ENCODE measurements at regions not wholly inside any gene's neighbourhood (a gene's known extent, or its start where the extent isn't known, plus 50 kb on each side); places are given as distances from the start of the nearest gene placed in this dataset.

- Histone ChIP-seq H3K27me3 (ENCODE audit: low read length) (no peaks in the 10 kb centered on the region), H3K9ac (ENCODE audit: low read length) (no peak overlapping the region), H3K27ac (ENCODE audit: low read depth, low read length) (no peak overlapping the region), H2AFZ (ENCODE audit: low read depth, low read length, severe bottlenecking) (no peak overlapping the region), H3F3A (ENCODE audit: insufficient read depth) (no peaks in the 10 kb centered on the region), H3K4me2 (ENCODE audit: low read depth, low read length, poor library complexity, severe bottlenecking) (no peak overlapping the region), H3K9me3 (ENCODE audit: insufficient read depth, low read length) (no peaks in the 10 kb centered on the region), H3K9me2 (replicated peaks; ENCODE audit: insufficient read depth, low read length) (no peaks in the 10 kb centered on the region), H3K36me3 (ENCODE audit: low read length) (no peaks in the 10 kb centered on the region), H4K20me1 (ENCODE audit: low read depth, low read length) (no peaks in the 10 kb centered on the region), H3K4me3 (ENCODE audit: insufficient read depth, low read length, poor library complexity, severe bottlenecking) (no peak overlapping the region), H3K79me2 (ENCODE audit: insufficient read depth, low read length) (no peaks in the 10 kb centered on the region)
- no peak for TF ChIP-seq EZH2phosphoT487 (conservative IDR thresholded peaks at IDR 0.05; ENCODE audit: low read length)
- TF ChIP-seq, protein P1, sequence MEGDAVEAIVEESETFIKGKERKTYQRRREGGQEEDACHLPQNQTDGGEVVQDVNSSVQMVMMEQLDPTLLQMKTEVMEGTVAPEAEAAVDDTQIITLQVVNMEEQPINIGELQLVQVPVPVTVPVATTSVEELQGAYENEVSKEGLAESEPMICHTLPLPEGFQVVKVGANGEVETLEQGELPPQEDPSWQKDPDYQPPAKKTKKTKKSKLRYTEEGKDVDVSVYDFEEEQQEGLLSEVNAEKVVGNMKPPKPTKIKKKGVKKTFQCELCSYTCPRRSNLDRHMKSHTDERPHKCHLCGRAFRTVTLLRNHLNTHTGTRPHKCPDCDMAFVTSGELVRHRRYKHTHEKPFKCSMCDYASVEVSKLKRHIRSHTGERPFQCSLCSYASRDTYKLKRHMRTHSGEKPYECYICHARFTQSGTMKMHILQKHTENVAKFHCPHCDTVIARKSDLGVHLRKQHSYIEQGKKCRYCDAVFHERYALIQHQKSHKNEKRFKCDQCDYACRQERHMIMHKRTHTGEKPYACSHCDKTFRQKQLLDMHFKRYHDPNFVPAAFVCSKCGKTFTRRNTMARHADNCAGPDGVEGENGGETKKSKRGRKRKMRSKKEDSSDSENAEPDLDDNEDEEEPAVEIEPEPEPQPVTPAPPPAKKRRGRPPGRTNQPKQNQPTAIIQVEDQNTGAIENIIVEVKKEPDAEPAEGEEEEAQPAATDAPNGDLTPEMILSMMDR (IDR thresholded peaks at IDR 0.05; ENCODE audit: insufficient read depth, low read length, poor library complexity, severe bottlenecking) = no peak
These were observed 151.3 kb downstream of the BTG1 start for GRCh38 chr12:91994208-91994797.

GRCh38 chr12:91993287-91994017, 152.2 kb downstream of the BTG1 start:
- no peaks in the 10 kb centered on the region for H3K79me2 ChIP-seq (ENCODE audit: insufficient read depth, low read length)
- H3K27me3 ChIP-seq (ENCODE audit: low read length) = no peaks in the 10 kb centered on the region
- TF ChIP-seq EZH2phosphoT487 (conservative IDR thresholded peaks at IDR 0.05; ENCODE audit: low read length) = no peak
- TF ChIP-seq, protein P1 (IDR thresholded peaks at IDR 0.05; ENCODE audit: insufficient read depth, low read length, poor library complexity, severe bottlenecking) = no peak
- H4K20me1 ChIP-seq (ENCODE audit: low read depth, low read length) = no peaks in the 10 kb centered on the region
- H3K36me3 ChIP-seq (ENCODE audit: low read length) = no peaks in the 10 kb centered on the region
- H3K9ac ChIP-seq (ENCODE audit: low read length) = no peak overlapping the region
- no peak overlapping the region for H3K27ac ChIP-seq (ENCODE audit: low read depth, low read length)
- H3F3A ChIP-seq (ENCODE audit: insufficient read depth) = no peaks in the 10 kb centered on the region
- H3K9me2 ChIP-seq (replicated peaks; ENCODE audit: insufficient read depth, low read length) = no peaks in the 10 kb centered on the region
- H2AFZ ChIP-seq (ENCODE audit: low read depth, low read length, severe bottlenecking) = no peak overlapping the region
- no peaks in the 10 kb centered on the region for H3K9me3 ChIP-seq (ENCODE audit: insufficient read depth, low read length)
- H3K4me2 ChIP-seq (ENCODE audit: low read depth, low read length, poor library complexity, severe bottlenecking) = no peak overlapping the region
- no peak overlapping the region for H3K4me3 ChIP-seq (ENCODE audit: insufficient read depth, low read length, poor library complexity, severe bottlenecking)

GRCh38 chr12:91991399-91992187, 154.1 kb downstream of the BTG1 start:
- H3F3A ChIP-seq (ENCODE audit: insufficient read depth) = no peaks in the 10 kb centered on the region
- H3K9me2 ChIP-seq (replicated peaks; ENCODE audit: insufficient read depth, low read length) = no peaks in the 10 kb centered on the region
- H3K4me3 ChIP-seq (ENCODE audit: insufficient read depth, low read length, poor library complexity, severe bottlenecking) = no peak overlapping the region
- no peaks in the 10 kb centered on the region for H3K27me3 ChIP-seq (ENCODE audit: low read length)
- H3K27ac ChIP-seq (ENCODE audit: low read depth, low read length) = no peak overlapping the region
- H3K36me3 ChIP-seq (ENCODE audit: low read length) = no peaks in the 10 kb centered on the region
- no peak for TF ChIP-seq EZH2phosphoT487 (conservative IDR thresholded peaks at IDR 0.05; ENCODE audit: low read length)
- TF ChIP-seq, protein P1 (IDR thresholded peaks at IDR 0.05; ENCODE audit: insufficient read depth, low read length, poor library complexity, severe bottlenecking) = peak; percentile 12
- H3K4me2 ChIP-seq (ENCODE audit: low read depth, low read length, poor library complexity, severe bottlenecking) = no peak overlapping the region
- H3K9ac ChIP-seq (ENCODE audit: low read length) = no peak overlapping the region
- no peaks in the 10 kb centered on the region for H3K9me3 ChIP-seq (ENCODE audit: insufficient read depth, low read length)
- no peaks in the 10 kb centered on the region for H4K20me1 ChIP-seq (ENCODE audit: low read depth, low read length)
- no peak overlapping the region for H2AFZ ChIP-seq (ENCODE audit: low read depth, low read length, severe bottlenecking)
- H3K79me2 ChIP-seq (ENCODE audit: insufficient read depth, low read length) = no peaks in the 10 kb centered on the region

Measured in SU-DHL-6 (cell line).